EH (cell line): ENCODE measurements at regions not wholly inside any gene's neighbourhood (a gene's known extent, or its start where the extent isn't known, plus 50 kb on each side); places are given as distances from the start of the nearest gene placed in this dataset.
"Not testable (repeated sequence)": the region's sequence is repeated elsewhere in the genome, so short reads cannot be mapped to it uniquely, and the experiment has no call there.

ENCODE experiments used
- DNase-seq: peaks from one replicate; pipeline ENCODE4 v3.0.0-alpha.2; 2015; ENCODE audit warnings: low read depth

DNA sequence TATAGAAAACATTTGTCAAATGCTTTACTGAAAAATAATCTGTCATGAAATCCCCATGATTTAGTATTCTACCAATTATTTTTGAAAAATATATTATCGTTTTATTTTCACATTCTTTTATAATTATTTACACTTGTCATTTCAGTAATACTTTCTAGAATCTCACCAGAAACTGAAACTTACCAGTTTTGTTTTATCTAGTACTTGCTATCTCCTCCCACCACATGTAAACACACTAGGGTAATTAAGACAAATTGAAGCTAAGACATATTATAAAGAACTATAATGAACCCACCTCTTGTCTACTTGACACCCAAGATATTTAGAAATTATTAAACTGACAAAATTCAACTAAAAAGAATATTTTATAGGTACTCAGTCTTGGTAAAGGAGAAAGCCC is 51.5 kb upstream of the GRM3 start:
- no peak for DNase-seq

DNA sequence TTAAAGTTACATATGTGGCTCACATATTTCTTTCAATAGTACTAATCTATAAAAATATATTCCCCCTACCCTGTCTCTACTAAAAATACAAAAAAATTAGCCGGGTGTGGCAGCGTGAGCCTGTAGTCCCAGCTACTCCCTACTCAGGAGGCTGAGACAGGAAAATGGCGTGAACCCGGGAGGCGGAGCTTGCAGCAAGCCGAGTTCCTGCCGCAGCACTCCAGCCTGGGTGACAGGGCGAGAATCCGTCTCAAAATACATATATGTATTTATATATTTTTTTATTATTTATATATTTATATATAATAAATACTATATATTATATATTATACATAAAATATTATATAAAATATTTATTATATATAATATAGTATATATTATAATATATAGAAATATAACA is 69.7 kb upstream of the GRM3 start:
- DNase-seq: no peak

DNA sequence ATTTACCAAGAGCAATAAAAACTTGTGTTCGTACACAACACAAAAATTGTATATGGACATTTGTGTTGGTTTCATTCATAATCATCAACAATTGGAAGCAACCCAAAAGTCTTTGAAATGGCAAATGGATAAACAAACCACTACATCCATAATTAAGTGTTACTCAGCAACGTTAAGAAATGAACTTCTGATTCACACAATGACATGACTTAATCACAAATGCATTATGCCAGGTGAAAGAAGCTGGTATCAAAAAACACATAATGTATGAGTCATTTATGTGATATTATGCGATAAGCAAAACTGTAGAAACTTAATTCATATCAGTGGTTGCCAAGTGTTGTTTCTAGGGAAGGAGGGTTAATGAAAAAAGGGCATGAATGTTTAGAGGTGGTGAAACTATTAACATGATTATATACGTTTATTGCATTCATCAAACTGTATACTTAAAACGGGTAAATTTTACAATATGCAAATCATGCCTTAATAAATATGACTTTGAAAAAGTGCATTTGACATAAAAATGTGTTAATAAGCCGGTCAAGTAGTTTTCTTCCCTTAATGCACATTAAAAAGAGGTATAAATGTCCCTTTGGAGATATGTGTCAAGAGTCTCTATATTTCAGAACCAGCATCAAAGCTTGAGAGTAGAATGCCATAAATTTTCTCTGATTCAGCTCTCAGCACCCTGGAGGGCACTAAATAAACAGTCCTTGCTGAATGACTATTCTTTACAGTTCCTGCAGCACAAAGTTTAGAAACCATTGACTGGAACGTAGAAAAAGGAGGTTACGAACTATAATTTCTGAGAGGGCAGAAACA is 84.8 kb upstream of the GRM3 start:
- no peak for DNase-seq

DNA sequence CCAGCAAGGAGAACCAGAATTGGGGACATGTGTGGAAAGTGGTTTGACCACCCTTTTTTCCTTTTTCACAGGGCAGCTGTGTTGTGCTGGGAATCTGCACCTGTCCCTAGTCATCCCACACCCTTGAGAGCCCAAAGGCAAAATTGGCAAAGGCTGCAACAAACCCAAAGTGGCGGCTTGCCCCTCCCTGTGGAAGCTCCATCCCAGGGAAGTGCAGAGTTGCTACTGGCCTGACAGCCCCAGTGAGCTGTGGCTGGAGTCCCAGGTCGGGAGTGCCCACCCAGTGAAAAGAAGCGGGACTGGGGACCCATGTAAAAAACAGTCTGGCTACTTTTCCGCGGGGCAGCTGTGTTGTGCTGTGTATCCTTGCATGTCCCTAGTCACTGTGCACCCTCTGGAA is 109.1 kb upstream of the GRM3 start:
- DNase-seq: no peak

DNA sequence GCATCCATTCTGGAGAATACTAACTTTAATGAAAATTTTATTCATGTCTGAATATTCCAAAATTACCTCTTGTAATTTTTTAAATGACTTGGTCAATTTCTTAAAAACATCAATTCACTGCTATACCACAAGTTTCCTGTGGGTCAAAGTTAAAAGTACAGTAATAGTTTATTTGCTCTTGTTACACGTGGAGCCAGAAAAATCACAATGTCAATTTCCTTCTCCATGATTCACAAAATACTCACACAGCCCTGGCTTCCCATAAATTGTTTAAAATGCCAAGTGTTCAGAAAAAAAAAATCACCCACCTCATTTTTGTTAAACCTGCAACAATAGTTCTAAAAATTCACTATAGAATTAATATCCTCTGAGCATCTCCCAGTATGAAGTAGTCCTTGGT is 139.5 kb upstream of the GRM3 start:
- no peak for DNase-seq

DNA sequence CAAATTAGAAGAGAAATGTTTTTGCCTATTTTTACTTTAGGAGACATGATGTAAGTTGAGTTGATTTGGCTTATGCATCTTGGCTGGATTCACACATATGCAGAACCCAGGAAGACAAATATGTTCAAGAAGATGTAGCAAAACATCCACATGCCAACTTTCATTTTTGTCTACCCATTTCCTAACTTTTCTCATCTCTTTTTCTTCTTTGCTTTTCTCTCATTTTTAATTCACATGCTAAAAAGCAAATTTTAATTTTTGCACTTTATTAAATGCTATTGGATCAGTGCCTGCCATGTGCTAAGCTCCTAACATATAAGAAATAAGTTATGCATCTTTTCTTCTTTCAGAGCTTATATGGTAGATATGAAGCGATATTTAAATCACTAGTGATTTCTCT is 143.7 kb upstream of the GRM3 start:
- DNase-seq: no peak

DNA sequence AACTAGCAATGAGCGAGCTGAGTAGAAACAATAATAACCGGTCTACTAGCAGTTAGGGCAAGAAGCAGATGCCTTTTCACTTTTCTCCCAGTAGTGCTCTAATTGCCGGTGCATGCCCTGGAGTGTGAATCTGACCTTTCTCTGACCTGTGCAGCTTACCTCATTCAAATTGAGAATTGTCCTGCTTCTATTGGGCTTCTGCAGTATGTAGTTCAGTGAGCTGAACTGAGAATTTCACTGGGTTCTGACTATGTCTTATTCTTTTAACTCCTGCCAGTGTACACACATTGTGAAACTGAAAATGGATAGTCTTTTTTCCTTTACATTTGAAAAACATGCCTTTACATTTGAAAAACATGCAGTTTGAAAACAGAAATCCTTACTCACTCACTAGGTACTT is 157.9 kb upstream of the GRM3 start:
- no peak for DNase-seq

DNA sequence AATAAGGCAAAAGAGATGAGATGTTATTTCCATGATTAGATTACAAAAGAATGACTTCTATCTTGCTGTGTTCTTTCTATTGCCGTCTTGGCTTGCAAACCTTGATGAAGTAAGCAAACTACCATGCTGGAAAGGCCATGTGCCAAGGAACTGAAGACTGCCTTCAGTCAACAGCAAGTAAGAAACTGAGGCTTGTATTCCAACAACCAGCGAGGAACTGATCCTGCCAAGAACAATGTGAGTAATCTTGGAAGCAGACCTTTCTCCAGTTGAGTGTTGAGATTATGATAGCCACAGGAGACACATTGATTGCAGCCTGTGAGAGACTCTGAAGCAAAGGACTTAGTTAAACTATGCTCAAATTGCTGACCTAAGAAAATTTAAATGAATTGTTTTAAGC is 164.6 kb upstream of the GRM3 start:
- DNase-seq: no peak

DNA sequence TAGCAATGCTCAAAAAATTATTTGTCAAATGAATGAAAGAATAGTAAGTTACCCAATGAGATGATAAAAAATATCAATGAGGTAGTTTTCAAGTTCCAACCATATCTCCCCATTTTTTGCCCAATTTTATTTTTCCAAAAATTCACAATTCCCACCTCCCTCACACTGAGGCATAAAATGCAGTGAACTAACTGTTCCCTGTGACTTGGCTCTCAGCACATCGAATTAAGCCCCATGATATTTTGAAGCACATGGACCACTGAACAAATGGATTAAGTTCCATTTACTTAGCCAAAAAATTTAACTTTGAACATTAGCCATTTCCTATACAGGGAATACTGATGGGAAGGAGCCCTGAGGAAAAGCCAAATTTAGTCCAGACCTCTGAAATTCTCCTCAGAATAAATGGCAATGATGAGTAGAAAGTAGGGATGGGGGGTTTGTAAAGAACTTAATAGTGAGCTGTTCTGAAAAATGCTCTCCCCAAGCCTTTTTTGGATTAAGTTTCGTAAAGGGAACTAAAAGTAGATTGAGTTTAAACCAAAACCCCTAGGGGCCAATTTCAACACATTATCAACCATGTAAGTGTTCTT is 166.3 kb upstream of the GRM3 start:
- DNase-seq: no peak

DNA sequence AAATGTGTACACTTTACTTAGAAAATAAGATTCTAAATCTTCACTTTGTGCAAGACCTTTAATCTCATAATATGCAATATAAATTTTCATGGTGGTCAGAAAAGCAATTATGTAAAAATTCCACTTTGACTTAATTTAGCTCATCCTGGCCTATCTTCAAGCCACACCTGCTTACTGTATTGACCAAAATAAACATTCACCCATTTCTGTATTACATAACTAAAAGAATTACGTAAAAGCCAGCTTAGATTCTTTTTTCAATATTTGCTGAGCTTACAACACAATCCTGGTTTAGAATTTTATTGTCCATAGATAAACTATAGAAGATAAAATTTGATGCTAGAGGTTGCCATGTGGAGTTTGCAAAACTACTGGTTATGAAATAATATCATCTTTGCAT is 172.9 kb upstream of the GRM3 start:
- no peak for DNase-seq

DNA sequence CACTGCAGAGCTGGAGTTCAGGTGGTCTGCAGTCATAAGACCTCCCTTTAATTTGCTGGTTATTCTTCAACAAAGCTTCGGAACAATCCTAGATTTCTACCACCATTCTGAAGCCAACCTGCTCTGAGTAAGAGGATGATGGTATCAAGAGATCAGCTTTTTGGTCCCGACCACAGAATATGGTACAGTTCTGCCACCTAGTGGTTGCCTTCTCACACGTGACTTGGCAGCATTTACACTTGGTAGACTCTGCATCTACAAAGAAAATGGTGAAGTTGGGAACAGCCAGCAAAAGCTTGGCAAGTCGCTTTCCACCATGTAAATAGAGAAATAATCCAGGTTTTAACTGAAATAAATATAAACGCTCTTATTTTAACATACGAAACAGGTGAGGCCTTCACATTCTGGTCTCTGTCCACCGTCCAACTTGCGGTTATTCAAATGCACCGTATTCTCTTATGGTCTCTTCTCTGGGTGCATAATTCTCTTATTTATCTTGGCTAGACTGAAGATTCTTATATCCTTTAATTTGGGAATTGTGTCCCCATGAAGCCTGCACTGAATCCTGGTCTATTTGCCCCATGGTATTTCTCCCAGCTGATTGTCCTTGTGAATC is 173.9 kb upstream of the GRM3 start:
- DNase-seq: peak; percentile 45

DNA sequence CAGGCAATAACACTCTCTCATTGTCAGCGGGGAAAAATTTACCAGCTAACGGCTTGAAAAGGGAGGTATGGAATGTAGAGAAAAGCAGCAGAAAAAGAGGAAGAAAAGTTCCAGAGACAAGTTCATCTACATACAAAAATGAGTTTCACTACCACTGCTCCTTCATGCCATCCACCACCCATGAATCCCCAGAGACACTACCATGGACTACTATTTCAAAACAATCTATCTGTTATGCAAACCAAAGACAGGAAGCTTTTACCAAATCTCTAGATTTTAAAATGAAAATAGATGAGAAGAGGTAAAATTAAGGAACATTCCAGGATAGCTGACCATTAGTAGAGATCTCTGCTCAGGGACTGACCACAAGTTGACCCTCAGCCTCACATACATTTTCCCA is 189.0 kb upstream of the GRM3 start:
- no peak for DNase-seq

DNA sequence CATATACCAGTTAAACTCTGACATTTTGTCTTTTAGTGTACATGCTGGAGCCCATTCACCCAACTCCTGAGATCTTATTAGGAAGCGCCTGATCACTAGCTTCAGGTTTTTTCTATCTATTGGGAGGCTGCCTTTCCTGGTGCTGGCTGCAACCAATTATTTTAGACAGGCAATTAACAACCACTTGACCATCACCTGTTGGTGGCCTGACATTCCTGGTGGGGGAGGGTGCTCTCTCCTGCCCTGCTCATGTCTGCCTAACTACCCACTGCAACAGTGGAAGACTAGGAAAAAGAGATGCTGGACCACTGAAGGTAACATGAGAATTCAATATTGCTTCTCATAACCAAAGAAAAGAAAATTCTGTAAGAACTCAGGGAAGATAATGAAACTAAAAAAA is 190.3 kb upstream of the GRM3 start:
- DNase-seq: no peak

DNA sequence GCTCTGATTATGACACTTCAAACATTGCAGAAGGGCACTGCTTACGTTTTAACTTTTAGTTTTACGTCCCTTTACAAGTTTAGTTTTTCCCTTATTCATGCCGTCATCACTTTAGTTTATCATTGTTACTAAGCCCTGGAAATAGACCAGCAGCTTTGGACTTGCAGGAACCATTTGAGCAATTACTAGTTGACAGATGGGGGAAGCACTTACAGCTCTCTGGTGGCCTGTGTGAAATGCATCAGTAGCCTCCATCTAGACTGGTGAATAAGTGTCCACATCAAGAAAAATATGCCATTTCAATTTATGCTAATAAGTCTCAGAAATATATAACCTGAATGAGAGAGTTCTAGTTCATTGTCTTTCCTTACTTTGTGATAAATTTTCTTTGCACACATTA is 194.9 kb upstream of the GRM3 start:
- no peak for DNase-seq

DNA sequence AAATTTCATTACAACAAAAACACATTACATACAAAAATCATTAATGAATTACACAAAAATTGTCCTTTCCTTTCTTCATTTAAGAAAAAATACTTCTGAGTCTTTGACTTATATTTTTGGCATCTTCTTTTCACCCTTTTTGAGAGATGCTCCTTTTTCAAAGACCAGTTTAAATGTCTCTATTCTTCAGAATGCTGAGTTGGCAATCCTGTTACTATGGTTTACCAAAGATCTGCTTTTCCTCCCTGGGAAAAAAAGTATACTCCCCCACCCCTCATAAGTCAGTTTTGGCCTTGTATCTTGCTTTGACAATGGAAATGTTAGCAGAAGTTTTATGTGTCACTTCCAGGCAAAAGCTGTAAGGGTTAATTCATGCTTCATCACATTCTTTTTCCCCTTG is 198.4 kb upstream of the GRM3 start:
- DNase-seq: no peak

DNA sequence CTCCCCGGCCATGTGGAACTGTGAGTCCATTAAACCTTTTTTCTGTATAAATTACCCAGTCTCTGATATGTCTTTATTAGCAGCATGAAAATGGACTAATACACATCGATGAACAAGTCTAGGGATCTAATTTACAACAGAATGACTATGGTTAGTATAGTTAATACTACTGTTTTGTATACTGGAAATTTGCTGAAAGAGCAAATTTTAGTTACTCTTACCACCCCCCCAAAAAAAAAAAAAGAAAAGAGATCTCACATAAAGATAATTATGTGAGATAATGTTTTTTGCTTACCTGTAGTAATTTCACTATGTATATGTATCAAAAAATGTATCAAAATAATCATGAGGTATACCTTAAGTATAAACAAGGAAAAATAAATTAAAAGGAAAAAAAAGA is 199.5 kb upstream of the GRM3 start:
- no peak for DNase-seq

DNA sequence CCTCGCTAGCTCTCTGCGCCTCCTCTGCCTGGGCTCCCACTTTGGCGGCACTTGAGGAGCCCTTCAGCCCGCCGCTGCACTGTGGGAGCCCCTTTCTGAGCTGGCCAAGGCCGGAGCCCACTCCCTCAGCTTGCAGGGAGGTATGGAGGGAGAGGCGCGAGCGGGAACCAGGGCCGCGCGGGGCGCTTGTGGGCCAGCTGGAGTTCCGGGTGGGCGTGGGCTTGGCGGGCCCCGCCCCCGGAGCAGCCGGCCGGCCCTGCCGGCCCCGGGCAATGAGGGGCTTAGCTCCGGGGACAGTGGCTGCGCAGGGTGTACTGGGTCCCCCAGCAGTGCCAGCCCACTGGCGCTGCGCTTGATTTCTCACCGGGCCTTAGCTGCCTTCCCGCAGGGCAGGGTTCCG is 203.3 kb upstream of the GRM3 start:
- not testable (repeated sequence) for DNase-seq

DNA sequence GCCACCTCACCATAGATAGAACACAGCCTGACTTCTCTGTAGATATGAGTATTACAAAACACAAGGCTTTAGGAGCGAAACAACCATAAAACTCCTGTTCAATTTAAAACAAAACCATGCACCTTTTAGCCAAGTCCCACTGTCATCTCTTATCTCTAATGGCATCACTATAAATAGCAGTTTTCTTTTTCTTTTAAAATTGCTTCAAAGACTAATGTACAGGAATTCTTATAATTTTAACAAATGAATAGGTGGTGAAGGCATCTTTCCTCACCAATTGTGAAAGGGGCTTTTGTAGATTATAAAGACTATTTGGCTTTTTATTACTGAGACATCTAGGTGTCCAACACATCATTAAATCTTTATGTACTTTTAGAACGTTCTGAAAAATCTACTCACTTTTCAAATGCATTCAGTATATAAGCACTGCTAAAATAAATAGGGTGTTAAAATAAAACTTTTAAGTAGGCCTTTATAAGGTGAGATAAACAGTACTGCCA is 205.7 kb upstream of the GRM3 start:
- no peak for DNase-seq

DNA sequence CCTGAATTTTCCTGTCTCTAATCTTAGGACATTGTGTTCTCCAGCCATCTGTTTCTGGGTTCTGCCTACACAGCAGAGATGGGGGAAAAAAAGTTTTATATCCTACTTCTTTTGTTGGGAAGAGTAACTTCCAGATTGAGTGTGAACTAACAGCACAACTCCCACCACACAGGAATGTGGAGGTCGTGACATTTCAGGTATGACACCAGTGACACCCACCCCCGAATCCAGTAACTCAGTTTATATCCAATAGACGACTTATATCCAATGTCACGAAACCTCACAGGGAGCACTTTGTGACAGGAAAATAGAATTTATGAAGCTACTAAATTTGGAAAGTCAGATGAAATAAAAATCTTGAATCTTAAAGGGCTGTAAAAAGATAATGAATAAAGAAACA is 211.9 kb upstream of the GRM3 start:
- no peak for DNase-seq

DNA sequence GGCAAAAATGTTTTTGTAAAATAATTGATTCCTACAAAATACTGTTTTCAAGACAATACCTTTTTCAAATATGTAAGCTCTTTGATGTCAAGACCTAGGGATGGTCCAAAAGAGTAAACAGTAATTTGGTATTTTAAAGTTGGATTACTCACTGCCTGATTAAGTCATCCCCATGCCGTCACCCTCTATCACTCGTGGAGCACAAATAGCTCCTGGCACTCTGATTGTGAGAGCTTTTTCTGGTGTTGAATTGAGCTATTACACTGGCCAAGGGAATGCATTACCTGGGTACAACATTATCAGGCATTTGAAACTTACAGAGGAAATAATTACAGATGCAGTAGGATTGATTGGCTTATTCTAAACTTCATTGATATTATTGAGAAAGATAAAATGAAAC is 231.9 kb upstream of the GRM3 start:
- DNase-seq: no peak

DNA sequence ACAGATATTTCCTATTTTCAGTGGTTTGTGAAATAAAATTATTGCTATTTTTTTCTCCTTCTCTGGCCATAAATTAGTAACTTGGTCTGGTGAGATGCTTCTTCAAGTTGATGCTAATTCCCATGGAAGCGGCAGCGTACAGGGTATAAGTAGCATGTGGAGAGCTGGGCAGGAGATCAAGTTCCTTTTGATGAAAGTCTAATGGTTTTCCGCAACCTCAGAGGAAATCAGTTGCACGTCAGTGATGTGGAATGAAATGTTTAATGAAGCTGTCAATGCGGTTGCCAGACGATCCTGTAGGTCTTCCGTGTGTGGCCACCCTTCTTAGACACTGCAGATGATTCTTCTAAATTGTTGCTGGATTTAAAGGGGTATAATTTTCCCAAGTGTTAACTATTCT is 236.4 kb upstream of the GRM3 start:
- DNase-seq: no peak

DNA sequence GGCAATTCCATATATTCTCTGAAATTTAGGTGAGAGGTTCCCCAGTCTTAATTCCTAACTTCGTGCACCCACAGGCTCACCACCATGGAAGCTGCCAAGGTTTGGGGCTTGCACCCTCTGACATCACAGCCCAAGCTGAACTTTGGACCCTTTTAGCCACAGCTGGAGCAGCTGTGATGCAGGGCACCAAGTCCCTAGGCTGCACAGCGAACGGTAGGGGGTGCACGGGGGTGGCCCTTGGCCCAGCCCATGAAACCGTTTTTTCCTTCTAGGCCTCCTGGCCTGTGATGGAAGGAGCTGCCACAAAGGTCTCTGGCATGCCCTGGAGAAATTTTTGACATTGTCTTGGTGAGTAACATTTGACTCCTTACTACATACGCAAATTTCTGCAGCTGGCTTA is 251.9 kb upstream of the GRM3 start:
- DNase-seq: no peak

DNA sequence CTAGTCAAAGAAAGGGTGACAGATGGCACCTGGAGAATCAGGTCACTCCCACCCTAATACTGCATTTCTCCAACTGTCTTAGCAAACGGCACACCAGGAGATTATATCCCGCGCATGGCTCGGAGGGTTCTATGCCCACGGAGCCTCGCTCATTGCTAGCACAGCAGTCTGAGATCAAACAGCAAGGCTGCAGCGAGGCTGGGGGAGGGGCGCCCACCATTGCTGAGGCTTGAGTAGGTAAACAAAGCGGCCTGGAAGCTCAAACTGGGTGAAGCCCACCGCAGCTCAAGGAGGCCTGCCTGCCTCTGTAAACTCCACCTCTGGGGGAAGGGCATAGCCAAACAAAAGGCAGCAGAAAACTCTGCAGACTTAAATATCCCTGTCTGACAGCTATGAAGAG is 268.1 kb upstream of the GRM3 start:
- DNase-seq: not testable (repeated sequence)

DNA sequence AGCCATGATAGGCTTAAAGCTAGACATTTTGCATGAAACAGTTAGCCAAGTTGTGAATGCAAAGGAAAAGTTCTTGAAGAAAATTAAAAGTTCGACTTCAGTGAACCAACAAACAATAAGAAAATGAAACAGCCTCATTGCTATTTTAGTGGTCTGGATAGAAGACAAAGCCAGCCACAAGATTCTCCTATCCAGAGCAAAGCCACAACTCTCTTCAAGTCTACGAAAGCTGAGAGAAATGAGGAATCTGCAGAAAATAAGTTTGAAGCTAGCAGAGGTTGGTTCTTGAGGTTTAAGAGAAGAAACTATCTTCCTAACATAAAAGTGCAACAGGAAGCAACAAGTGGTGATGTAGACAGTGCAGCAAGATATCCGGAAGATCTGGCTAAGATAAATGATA is 271.4 kb upstream of the GRM3 start:
- DNase-seq: no peak
